GM19193 (cell line): ENCODE measurements at regions not wholly inside any gene's neighbourhood (a gene's known extent, or its start where the extent isn't known, plus 50 kb on each side); places are given as distances from the start of the nearest gene placed in this dataset.

ENCODE experiments used
- POLR2A ChIP-seq: IDR thresholded peaks from 4 replicates; pipeline ENCODE4 v1.6.1; 2011; ENCODE audit not compliant: insufficient read depth, insufficient read length; ENCODE audit errors: extremely low read depth

DNA sequence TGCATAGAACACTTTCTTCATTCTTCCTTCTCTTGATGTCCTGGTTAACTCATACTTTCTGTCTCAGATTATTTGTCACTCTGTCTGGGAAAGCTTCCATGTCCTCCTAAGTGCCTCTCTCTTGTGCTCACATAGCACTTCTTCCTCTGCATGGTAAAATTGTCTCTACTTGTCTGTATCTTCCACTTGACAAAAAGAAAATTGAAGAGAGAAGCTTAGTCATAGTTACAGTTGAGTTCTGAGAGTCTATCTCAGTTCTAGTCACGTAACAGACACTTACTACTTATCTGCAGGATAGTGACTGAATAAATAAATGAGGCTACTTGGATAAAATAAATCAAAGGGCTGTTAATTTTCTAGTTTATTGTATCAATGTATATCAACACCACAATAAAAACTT lies 458.1 kb downstream of the HTR7 start:
- TF ChIP-seq POLR2A, result no peak

DNA sequence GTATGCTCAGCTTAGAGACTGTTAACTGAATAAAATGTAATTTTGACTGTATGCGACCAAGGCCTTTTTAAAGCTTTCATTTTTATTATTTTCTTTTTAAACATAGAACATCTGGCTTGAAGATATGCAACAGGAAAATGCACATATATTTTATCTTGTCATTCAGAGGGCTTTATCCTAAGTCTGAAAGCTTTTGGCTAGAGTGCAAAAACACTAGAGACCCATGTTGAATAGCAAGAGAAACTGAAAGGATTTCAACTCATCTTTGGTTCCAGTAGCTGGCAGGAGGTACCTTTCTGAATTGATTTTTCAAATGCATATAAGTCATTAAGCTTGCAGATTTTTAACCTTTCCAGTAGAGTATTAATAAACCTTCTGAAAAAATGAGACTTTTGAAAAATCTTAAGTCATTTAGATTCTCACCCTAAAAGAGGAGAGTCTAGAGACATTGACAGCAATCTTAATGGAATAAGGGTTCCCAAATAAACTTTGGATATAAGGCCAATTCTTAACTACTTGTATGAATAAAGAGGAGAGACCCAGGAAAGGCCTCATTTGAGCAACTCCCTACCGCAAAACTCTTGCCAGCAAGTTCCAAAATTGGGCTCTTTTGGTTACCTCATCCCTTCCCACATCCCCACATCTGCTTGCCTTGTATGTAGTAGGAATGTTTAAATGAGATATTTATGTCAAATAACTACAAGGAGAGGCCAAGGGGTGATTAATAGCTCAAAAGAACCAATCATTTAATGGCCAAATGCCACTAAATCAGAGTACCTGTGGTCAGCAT lies 454.4 kb downstream of the HTR7 start:
- TF ChIP-seq POLR2A, result no peak

DNA sequence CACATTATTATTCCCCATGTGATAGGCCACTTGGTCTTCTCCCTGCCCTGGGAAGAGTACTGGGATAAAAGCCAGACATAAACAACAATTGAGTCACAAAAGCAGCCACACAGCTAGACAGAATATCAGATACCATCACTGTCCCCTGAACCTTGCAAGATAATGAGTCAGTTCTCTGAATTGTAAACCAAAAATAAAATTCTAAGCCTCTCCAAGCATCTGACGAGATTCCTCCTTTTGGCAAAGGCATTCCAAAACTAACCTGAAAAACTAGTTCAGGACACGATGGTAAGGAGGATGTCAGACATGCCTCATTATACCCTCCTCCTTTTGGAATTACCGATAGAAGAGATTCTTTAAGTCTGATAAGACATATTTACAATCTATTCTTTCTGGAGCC lies 450.7 kb downstream of the HTR7 start:
- TF ChIP-seq POLR2A, result no peak

DNA sequence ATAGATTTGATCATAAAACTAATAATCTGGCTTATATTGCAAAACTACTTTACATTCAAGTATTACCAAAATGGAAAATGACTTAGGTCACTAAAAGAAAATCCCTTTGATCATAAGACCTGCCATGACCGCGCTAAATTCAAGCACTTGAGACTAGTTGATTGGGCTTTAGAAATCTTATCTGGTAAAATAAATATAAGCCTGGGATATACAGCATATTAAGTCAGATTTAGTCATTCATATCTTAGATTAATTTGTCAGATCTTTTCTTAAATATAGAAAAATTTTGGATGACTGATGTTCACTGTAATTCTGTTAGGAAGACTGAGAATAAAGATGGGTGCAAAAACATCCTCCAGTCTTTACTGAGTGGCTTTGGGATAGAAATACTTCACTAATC lies 450.0 kb downstream of the HTR7 start:
- TF ChIP-seq POLR2A, result no peak

DNA sequence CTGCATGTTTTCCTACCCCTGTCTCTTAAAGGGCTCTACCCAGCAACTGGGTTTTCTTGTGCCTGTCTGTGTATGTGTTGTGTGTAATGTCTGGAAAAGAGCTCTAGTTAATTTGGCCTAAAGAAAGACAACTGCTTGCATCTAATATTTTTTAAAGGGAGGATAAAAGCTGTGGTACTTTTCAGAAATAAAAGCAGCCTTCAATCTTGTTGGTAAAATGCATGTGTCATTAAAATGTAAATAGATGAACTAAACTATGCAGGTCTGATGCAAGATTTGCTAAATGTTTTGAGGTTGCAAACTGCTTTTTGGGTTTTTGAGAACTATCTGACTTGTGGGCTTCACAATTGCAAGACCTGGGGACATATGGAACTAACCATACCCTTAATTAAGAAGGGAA lies 445.3 kb downstream of the HTR7 start:
- TF ChIP-seq POLR2A, result no peak

DNA sequence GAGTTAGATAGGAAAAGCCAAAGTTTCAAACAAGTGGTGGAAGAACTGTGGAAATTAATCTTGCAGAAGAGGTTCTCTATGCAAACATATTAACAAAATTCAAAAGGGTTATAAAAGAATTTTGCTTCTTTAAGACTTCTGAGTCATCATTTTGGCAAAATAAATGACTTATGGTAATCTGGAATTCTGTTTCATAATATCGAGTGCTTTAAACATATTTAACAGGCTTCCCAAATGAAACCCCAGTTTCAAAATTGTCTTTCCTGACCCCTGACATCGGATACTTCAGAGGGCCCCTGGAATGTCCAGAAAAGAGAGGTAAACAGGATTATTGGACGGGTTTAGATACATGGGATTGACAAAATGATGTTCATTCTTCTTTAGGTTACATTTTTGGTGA lies 444.6 kb downstream of the HTR7 start:
- TF ChIP-seq POLR2A, result no peak

DNA sequence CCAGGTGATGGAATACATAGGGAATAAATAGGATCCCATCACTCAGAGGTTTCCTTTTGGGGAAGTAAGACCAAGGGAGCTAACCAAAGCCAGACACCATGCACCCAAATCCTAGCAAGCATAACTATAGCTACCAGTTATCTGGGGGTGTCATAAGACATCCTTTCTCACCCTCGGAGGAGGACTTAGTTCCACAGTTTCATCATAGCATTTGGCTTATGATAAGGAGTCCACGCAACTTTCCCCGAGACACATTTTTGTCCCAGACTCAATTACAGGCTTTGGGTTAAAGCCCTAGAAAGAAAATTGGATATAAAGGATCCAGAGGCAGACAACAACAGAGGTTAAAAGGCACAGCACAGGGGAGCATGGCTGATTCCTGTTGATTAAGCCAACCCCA lies 442.9 kb downstream of the HTR7 start:
- TF ChIP-seq POLR2A, result no peak

DNA sequence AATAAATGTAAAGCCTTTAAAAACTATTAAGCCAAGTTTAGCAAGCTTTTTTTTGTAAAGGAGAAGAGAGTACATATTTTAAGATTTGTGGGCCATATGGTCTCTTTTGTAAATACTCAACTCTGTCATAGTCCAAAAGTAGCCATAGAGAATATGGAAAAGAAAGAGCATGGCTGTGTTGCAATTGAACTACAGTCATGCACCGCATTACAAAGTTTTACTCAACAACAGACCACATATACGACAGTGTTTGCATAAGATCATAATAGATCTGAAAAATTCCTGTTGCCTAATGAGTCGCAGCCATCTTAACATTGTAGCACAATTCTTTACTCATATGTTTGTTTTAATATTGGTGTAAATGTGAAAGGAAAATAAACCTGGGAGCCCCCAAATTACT lies 440.8 kb downstream of the HTR7 start:
- no peak for TF ChIP-seq POLR2A

DNA sequence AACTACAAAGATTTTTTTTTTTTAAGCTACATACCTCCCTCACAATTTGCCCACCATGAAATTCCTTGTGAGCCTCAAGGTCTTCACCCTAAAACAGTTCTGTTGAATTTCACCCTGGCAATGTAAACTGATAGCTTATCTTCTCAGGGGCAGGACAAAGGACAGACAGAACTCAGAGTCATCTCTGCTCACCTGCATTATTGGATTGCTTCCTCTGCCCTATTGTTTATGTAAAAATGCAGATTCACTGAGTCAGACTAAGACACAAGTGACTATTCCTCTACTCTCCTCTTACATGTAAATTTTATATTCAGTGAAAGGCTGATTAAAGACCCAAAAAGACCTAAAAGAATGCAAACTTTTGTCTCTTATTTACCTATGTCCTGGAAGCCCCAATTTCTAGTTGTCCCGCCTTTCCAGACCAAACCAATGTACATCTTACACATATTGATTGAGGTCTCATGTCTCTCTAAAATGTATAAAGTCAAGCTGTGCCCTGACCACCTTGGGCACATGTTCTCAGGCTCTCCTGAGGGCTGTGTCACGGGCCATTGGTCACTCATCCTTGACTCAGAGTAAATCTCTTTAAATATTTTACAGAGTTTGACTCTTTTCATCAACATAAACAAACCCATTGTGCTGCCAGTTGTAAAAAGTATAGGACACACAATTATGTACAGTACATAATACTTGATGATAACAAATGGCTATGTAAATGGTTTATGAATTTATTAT lies 440.2 kb downstream of the HTR7 start:
- TF ChIP-seq POLR2A, result no peak

DNA sequence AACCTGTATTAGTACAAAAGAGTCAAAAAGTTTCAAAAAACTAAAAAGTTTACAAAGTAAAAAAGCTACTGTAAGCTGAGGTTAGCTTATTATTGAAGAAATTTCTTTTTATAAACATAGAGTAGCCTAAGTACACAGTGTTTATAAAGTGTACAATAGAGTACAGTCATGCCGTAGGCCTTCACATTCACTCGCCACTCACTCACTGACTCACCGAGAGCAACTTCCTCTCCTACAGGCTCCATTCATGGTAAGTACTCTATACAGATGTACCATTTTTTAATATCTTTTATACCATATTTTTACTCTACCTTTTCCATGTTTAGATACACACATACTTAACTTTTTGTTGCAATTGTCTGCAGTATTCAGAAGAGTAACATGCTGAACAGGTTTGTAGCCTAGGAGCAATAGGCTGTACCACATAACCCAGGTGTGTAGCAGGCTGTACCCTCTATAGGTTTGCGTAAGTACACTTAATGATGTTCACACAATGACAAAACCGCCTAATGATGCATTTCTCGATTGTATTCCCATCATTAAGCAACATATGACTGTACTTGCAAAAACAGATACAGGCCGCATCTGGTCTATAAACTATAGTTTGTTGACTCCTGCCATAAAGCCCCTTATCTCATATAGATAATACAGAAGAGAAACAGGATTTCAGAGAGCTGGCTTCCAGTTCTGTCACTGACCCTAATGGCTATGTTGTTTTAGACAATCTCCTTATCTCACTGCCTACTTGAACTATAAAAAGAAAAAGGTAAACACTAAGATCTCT lies 438.8 kb downstream of the HTR7 start:
- TF ChIP-seq POLR2A, result no peak

DNA sequence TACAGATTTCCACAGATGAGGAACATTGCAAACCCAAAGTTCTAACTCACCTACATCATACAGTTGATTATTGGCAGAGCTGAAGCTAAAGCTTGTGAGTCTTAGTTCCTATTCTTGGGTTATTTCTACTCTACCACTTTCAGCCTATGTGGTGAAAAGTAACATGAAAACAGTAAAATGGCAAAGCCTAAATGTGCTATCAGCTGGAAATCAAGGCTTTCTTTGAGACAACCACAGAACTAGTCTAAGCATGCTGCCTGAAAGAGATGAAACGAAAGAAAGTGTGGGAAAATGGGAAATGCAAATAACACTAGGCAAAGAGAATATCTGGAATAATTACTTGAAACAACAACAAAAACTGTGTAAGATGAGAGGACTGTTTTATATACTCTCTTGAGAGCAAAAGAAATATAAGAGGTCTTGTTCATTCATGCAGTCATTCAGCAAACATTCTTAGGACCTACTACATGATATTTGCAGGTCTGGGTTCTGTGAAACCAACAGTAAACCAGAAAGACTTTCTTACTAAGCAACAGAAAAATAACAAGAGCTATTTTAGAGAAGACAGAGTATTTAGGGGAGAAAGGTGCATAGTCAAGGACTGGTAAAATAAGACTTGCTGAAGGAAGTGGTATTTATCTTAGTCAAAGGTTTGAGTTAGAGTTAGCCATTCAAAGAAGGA lies 437.1 kb downstream of the HTR7 start:
- no peak for TF ChIP-seq POLR2A

DNA sequence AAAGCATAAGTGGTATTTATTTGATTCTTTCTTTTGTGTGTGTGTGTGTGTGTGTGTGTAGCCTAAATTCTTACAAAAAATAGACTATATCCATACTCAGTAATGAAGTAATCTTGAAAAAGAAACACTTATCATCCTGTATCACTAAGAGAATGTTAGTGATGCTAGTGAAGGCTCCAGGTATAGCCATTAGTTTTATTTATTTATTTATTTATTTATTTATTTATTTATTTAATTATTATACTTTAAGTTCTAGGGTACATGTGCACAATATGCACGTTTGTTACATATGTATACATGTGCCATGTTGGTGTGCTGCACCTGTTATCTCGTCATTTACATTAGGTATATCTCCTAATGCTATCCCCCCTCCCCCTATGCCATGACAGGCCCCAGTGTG lies 436.0 kb downstream of the HTR7 start:
- TF ChIP-seq POLR2A, result no peak

DNA sequence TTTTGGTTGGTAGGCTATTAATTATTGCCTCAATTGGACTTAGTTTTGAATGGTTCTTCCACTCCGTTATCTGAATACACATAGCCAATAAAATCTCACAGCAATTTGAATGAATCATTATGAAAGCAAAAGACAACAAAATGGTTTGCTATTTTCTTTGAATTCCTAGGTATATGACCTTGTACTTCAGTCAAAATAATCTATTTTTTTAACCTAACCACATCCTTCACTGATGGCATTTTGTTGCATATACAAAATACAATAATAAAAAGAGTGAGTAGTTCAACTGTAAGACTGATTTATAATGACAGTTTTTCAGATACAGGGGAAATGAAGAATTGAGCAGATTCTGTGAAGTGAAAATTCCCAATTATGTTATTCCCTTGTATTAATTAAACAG lies 433.1 kb downstream of the HTR7 start:
- no peak for TF ChIP-seq POLR2A

DNA sequence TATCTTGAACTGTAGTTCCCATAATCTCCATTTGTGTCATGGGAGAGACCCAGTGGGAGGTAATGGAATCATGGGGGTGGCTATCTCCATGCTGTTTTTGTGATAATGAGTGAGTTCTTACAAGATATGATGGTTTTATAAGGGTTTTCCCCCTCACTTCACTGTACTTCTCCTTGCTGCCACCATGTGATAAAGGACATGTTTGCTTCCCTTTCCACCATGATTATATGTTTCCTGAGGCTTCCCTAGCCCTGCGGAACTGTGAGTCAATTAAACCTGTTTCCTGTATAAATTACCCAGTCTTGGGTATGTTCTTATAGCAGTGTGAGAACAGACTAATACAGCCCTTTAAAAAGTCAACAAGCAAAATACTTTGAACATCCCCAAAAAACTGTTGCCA lies 427.7 kb downstream of the HTR7 start:
- TF ChIP-seq POLR2A, result no peak

DNA sequence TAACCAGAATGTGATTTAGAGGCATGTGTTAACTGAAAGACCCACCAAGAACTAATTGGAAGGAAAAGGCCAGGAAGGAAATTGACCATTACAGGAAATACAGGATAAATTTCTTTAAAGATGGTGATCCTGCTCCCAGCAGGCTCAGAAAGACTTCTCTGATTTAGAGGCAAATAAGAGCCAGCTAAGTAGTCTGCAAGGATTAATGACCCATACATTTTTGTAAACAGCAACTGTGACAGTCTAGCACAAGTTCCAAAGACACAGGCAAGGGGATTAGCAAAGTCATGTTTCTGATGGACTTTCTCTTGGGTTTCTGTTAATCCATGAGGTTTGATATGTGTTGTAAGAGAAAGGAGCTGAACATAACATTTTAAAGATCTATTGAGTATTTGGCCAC lies 425.0 kb downstream of the HTR7 start:
- no peak for TF ChIP-seq POLR2A

DNA sequence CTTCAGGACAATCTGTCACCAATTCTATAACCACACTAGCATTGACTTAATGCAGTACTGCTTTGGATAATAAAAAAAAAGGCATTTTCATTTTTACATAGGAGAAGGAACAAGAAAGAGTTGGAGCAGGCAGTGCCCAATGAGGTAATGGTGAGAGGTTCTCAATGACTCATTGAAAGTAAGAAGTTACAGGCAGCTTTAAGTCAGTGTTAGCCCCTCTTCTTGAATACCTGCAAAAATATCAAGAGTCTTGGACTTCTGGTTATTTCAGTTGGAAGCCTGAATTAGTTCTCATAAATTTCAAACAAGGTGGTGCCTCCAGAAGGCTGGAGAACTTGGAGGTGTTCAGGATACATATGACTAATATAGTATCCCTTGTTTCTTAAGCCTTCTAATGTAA lies 422.5 kb downstream of the HTR7 start:
- no peak for TF ChIP-seq POLR2A

DNA sequence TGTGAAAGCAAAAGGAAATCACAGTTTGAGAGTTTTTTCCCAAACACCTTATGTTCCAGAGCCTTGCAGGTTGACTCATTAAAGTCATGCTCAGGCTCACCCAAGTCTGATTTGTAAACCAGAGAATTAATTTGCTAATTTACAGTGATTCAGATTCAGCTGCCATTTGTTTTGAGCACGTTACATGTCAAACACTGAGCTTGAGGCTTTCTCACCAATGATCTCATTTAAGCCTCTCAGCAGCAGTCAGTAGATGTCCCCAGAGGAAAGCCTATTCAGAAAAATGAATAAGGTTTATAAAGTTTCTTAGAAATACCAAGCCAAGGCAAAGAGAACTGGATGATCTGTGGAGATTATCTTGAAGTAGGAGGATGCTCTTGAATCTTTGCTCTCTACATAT lies 420.4 kb downstream of the HTR7 start:
- no peak for TF ChIP-seq POLR2A
